NT2/D1 (cell line): ENCODE measurements at regions not wholly inside any gene's neighbourhood (a gene's known extent, or its start where the extent isn't known, plus 50 kb on each side); places are given as distances from the start of the nearest gene placed in this dataset.

Experiments
- SUZ12 ChIP-seq: IDR thresholded peaks from 2 replicates; pipeline ENCODE4 v1.6.1; 2011; ENCODE audit not compliant: insufficient read length, insufficient read depth; ENCODE audit errors: extremely low read depth
- YY1 ChIP-seq: IDR thresholded peaks from 2 replicates; pipeline ENCODE4 v1.6.1; 2011; ENCODE audit not compliant: insufficient read length, insufficient read depth

DNA sequence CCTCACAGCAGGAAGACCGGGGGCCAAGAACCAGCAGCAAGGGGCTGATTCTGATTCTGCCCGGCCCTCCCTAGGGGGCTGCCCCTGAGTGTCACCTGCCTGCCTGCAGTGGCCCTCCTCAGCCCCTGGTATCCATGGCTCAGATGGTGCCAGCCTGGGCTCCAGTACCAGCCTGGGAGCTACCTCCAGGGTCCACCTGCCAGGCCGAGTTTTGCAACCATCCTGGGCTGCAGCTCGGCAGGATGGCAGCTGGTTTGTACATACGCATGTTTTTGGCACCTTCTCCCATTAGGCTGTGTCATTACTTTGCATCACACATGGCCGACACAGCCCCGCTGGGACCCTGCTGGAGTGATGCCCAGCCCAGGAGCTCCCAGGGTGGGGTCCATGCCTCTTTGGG, 93.3 kb upstream of the WNT4 start:
- no peak for TF ChIP-seq YY1
- no peak for TF ChIP-seq SUZ12
